ENCODE measurements at regions not wholly inside any gene's neighbourhood (a gene's known extent, or its start where the extent isn't known, plus 50 kb on each side); places are given as distances from the start of the nearest gene placed in this dataset.

DNA sequence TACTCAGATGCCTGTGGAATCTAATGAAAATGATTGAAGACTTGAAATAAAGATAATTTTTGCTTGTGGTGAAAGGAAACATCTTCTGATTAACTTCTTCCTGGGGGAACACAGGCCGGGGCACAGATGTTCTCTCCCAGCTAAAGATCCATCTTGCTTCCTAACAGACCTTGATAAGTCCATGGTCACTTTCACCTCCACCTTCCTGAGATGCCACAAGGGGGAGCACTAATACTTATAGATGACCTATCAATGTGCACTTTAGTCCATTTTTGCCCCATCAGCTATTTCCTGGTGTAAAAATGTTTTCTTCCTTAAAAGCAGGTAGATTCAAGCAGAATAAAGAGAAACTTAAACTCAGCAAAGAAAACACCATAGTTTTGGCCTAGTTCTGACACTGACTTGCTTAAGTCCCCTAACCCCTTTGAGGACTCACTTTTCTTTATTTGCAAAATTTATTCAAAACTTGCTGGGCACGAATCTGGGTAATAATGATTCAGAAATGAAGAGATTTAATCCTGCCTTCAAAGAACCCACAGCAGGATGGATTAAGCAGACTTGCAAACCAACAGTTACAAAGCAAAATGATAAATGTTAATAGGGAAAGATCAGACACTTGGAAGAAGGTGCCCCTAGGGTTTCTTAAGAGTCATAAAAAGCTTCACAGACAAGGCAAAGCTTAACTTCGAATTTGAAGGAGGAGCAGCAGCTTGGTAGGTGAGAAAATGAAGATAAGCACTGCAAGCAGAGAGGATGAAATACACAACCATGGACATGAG is 158.7 kb downstream of the RAB38 start:
- TF ChIP-seq CSDC2 (CRISPR knock-in tag; IDR thresholded peaks at IDR 0.05) (no peak), GLIS3 (CRISPR knock-in tag; IDR thresholded peaks at IDR 0.05) (no peak), ZNF565 (CRISPR knock-in tag; conservative IDR thresholded peaks at IDR 0.05; ENCODE audit: low read depth) (no peak), RARB (CRISPR knock-in tag; IDR thresholded peaks at IDR 0.05) (no peak), OSR1 (CRISPR knock-in tag; IDR thresholded peaks at IDR 0.05) (no peak), PPARA (CRISPR knock-in tag; IDR thresholded peaks at IDR 0.05; ENCODE audit: borderline replicate concordance) (no peak)
- TF ChIP-seq, protein P1, sequence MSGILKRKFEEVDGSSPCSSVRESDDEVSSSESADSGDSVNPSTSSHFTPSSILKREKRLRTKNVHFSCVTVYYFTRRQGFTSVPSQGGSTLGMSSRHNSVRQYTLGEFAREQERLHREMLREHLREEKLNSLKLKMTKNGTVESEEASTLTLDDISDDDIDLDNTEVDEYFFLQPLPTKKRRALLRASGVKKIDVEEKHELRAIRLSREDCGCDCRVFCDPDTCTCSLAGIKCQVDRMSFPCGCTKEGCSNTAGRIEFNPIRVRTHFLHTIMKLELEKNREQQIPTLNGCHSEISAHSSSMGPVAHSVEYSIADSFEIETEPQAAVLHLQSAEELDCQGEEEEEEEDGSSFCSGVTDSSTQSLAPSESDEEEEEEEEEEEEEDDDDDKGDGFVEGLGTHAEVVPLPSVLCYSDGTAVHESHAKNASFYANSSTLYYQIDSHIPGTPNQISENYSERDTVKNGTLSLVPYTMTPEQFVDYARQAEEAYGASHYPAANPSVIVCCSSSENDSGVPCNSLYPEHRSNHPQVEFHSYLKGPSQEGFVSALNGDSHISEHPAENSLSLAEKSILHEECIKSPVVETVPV (CRISPR knock-in tag; IDR thresholded peaks at IDR 0.05), result no peak
- TF ChIP-seq, protein P2, sequence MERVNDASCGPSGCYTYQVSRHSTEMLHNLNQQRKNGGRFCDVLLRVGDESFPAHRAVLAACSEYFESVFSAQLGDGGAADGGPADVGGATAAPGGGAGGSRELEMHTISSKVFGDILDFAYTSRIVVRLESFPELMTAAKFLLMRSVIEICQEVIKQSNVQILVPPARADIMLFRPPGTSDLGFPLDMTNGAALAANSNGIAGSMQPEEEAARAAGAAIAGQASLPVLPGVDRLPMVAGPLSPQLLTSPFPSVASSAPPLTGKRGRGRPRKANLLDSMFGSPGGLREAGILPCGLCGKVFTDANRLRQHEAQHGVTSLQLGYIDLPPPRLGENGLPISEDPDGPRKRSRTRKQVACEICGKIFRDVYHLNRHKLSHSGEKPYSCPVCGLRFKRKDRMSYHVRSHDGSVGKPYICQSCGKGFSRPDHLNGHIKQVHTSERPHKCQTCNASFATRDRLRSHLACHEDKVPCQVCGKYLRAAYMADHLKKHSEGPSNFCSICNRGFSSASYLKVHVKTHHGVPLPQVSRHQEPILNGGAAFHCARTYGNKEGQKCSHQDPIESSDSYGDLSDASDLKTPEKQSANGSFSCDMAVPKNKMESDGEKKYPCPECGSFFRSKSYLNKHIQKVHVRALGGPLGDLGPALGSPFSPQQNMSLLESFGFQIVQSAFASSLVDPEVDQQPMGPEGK (CRISPR knock-in tag; IDR thresholded peaks at IDR 0.05; ENCODE audit: borderline replicate concordance), result no peak
